HepG2 (cell line): ENCODE measurements at regions not wholly inside any gene's neighbourhood (a gene's known extent, or its start where the extent isn't known, plus 50 kb on each side); places are given as distances from the start of the nearest gene placed in this dataset.

Experiments
- ATAC-seq: fragments of 200-7000 bp; cut with Tn5 transposase; 3 replicates; pipeline ENCODE4 v1.9.1; 2020; ENCODE audit warnings: mild to moderate bottlenecking, moderate library complexity
- BruUV-seq: library from RNA; stranded (reverse); fragments of 400-500 nt; replicated peaks from 2 replicates; lab custom pipeline; 2021; lab: Mats Ljungman, UMichigan
- CTCF ChIA-PET: fragments of 300-600 bp; formaldehyde crosslinking; extraction: SDS; loops from one replicate; lab custom pipeline; 2021; ENCODE audit warnings: low total read pairs, inconsistent platforms, low intra/inter-chr PET ratio; lab: Yijun Ruan, JAX
- POLR2A ChIA-PET: fragments of 350-600 bp; sonication (Branson Sonifier 250); formaldehyde crosslinking; loops from one replicate; lab custom pipeline; 2020; ENCODE audit warnings: antibody characterized with exemption, inconsistent platforms; lab: Yijun Ruan, JAX
- DNase-seq: peaks from one replicate; pipeline ENCODE4 v3.0.0-alpha.2; 2015; ENCODE audit warnings: low spot score
- FAIRE-seq: peaks from 3 replicates; lab custom pipeline; 2011; peaks lifted over from hg19 to GRCh38; lab: Jason Lieb, UNC
- H2AFZ ChIP-seq: one replicate; pipeline ENCODE4 v1.6.1; 2011; ENCODE audit warnings: low read length, inconsistent platforms
- H3K27ac ChIP-seq: fragments of 300-600 bp; 3 replicates; pipeline ENCODE4 v1.8.0; 2011; ENCODE audit warnings: mixed run types, mild to moderate bottlenecking, mixed read lengths, low read length, inconsistent platforms; ENCODE audit not compliant: insufficient read depth; ENCODE audit errors: extremely low read length
- H3K27me3 ChIP-seq, 2 experiments: fragments of 200-600 bp in 1 of 2; 2 replicates in 1 of 2; 3 replicates in 1 of 2; pipeline versions ENCODE4 v1.6.0 to v1.8.0; 2011; ENCODE audit warnings: low read length in 2 of 2, mild to moderate bottlenecking in 2 of 2, moderate library complexity in 2 of 2, inconsistent platforms in 1 of 2; ENCODE audit not compliant: insufficient read depth in 2 of 2, control insufficient read depth in 1 of 2
- H3K36me3 ChIP-seq, 2 experiments: fragments of 200-600 bp in 1 of 2; replicated peaks in 1 of 2; 2 replicates in 1 of 2; 3 replicates in 1 of 2; pipeline versions ENCODE4 v1.5.1 to v1.8.0; 2011; ENCODE audit warnings: low read length in 2 of 2, inconsistent platforms in 1 of 2; ENCODE audit not compliant: insufficient read depth in 2 of 2, control insufficient read depth in 1 of 2
- H3K4me1 ChIP-seq: 2 replicates; pipeline ENCODE4 v1.5.1; 2012; ENCODE audit warnings: low read length, inconsistent platforms; ENCODE audit not compliant: insufficient read depth
- H3K4me2 ChIP-seq: 2 replicates; pipeline ENCODE4 v1.6.0; 2011; ENCODE audit warnings: low read depth, low read length, inconsistent platforms
- H3K4me3 ChIP-seq, 3 experiments: fragments of 200-600 bp in 1 of 3; sonication (generic), shearing (Covaris generic) in 1 of 3; replicated peaks in 1 of 3; 2 replicates each; pipeline ENCODE4 v1.5.1; 2011 to 2016; ENCODE audit warnings: low read length in 3 of 3, inconsistent platforms in 2 of 3, low read depth in 2 of 3, mild to moderate bottlenecking in 2 of 3, control low read depth in 1 of 3, mixed read lengths in 1 of 3; ENCODE audit not compliant: insufficient read depth in 1 of 3
- H3K79me2 ChIP-seq: one replicate; pipeline ENCODE4 v1.6.1; 2011; ENCODE audit warnings: low read length, inconsistent platforms; ENCODE audit not compliant: insufficient read depth
- H3K9ac ChIP-seq: 2 replicates; pipeline ENCODE4 v1.6.0; 2011; ENCODE audit warnings: mild to moderate bottlenecking, low read depth, low read length, inconsistent platforms; ENCODE audit not compliant: insufficient read depth
- H3K9me3 ChIP-seq: 2 replicates; pipeline ENCODE4 v1.5.1; 2012; ENCODE audit warnings: mild to moderate bottlenecking, low read length
- H4K20me1 ChIP-seq: 2 replicates; pipeline ENCODE4 v1.6.0; 2011; ENCODE audit warnings: inconsistent platforms, mild to moderate bottlenecking, low read length, moderate library complexity; ENCODE audit not compliant: insufficient read depth
- ARNT ChIP-seq: fragments of 450-650 bp; IDR thresholded peaks from 2 replicates; pipeline ENCODE4 v1.6.1; 2017
- ELF1 ChIP-seq: sonication (generic); formaldehyde crosslinking; IDR thresholded peaks from 2 replicates; pipeline ENCODE4 v1.4.0; 2020; ENCODE audit warnings: missing genetic modification reagents
- IRF1 ChIP-seq: sonication (generic); formaldehyde crosslinking; IDR thresholded peaks from 2 replicates; pipeline ENCODE4 v1.4.0; 2020; ENCODE audit warnings: low read depth, mild to moderate bottlenecking, missing genetic modification reagents
- MAZ ChIP-seq, 2 experiments: sonication (generic) in 1 of 2; formaldehyde crosslinking in 1 of 2; IDR thresholded peaks; 2 replicates each; pipeline versions ENCODE4 v1.5.0 to v1.6.1; 2012 to 2020; ENCODE audit warnings: low read depth in 2 of 2, mild to moderate bottlenecking in 2 of 2, borderline replicate concordance in 1 of 2, improper control_type of control experiment in 1 of 2, low read length in 1 of 2, missing genetic modification reagents in 1 of 2, moderate library complexity in 1 of 2
- MZF1 ChIP-seq: sonication (generic); formaldehyde crosslinking; IDR thresholded peaks from 2 replicates; pipeline ENCODE4 v1.8.1; 2023; ENCODE audit warnings: mild to moderate bottlenecking, missing genetic modification reagents, borderline replicate concordance
- NCOA1 ChIP-seq: sonication (generic); formaldehyde crosslinking; IDR thresholded peaks from 2 replicates; pipeline ENCODE4 v1.9.0; 2021; ENCODE audit warnings: missing genetic modification reagents
- PCBP2 ChIP-seq: fragments of 200-400 bp; formaldehyde crosslinking; optimal IDR thresholded peaks from 2 replicates; pipeline ENCODE3; 2018; ENCODE audit warnings: low read length, low read depth; ENCODE audit not compliant: poor library complexity, severe bottlenecking
- SMARCC2 ChIP-seq: fragments of 450-650 bp; IDR thresholded peaks from 2 replicates; pipeline ENCODE4 v1.6.1; 2017; ENCODE audit warnings: antibody characterized with exemption, mild to moderate bottlenecking
- SRSF4 ChIP-seq: fragments of 200-400 bp; formaldehyde crosslinking; IDR thresholded peaks from one replicate; pipeline ENCODE4 v1.6.1; 2018; ENCODE audit warnings: mild to moderate bottlenecking, low read depth, low read length, moderate library complexity; ENCODE audit not compliant: poor library complexity, severe bottlenecking
- TEAD3 ChIP-seq: optimal IDR thresholded peaks from 2 replicates; pipeline ENCODE3; 2016; ENCODE audit warnings: borderline replicate concordance
- ZFP1 ChIP-seq: IDR thresholded peaks from 2 replicates; pipeline ENCODE4 v1.6.1; 2016
- ZNF12 ChIP-seq: sonication (generic); formaldehyde crosslinking; IDR thresholded peaks from 2 replicates; pipeline ENCODE4 v1.5.0; 2020; ENCODE audit warnings: missing genetic modification reagents
- ZNF256 ChIP-seq: sonication (generic); formaldehyde crosslinking; conservative IDR thresholded peaks from 2 replicates; pipeline ENCODE4 v1.4.0; 2020; ENCODE audit warnings: missing genetic modification reagents
- ZNF501 ChIP-seq: sonication (generic); formaldehyde crosslinking; IDR thresholded peaks from 2 replicates; pipeline ENCODE4 v1.5.1; 2020; ENCODE audit warnings: mild to moderate bottlenecking, moderate library complexity, missing genetic modification reagents
- ZNF549 ChIP-seq: sonication (generic); formaldehyde crosslinking; IDR thresholded peaks from 2 replicates; pipeline ENCODE4 v1.5.0; 2020; ENCODE audit warnings: missing genetic modification reagents
- WGBS: methylation state at CpG from one replicate; pipeline ENCODE4 v1.1.6; 2017; ENCODE audit warnings: low lambda C conversion rate; 5-methylcytosine and 5-hydroxymethylcytosine counted together
- in situ Hi-C: cut with HindIII; loops from 2 replicates; pipeline ENCODE4 v1.10.0; 2017; ENCODE audit warnings: low pct_unique_long_range_greater_than_20kb; ENCODE audit not compliant: extremely low pct_ligation_motif_present
- intact Hi-C: fragments of 100-400 bp; cut with micrococcal nuclease; formaldehyde crosslinking; loops from one replicate; pipeline ENCODE4 v1.10.0; 2022; ENCODE audit not compliant: unreplicated experiment
- TF ChIP-seq, protein P1 (sequence below): sonication (generic); formaldehyde crosslinking; IDR thresholded peaks from 2 replicates; pipeline ENCODE4 v1.4.0; 2020; ENCODE audit warnings: mild to moderate bottlenecking, missing genetic modification reagents
- TF ChIP-seq, protein P2 (sequence below): sonication (generic); formaldehyde crosslinking; IDR thresholded peaks from 2 replicates; pipeline ENCODE4 v1.4.0; 2020; ENCODE audit warnings: low read depth, missing genetic modification reagents

DNA sequence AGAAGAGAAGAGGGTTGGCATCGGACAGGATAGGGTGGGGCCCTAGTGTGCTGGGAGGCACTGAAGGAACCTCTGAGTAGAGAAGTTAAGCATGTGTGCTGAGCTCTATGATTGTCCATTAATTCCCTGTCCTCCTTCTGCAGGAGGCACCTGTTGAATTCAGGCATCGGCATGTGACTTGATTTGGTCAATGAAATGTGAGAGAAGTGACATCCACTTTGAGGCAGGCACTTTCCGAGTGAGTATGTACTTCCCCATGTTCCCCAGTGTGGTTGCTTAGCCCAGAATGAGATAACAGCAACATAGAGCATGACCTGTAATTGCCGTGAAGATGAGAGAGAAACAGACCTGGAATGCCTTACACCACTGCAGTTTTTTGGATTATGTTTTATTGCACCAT, 224.8 kb downstream of the RPLP1 start (continued):
- TF ChIP-seq, protein P1, sequence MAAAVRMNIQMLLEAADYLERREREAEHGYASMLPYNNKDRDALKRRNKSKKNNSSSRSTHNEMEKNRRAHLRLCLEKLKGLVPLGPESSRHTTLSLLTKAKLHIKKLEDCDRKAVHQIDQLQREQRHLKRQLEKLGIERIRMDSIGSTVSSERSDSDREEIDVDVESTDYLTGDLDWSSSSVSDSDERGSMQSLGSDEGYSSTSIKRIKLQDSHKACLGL (CRISPR knock-in tag), result no peak
- TF ChIP-seq ZNF549 (CRISPR knock-in tag), result no peak
- TF ChIP-seq, all 625 proteins: peak for 0

GRCh38 chr15:69679623-69680228, 227.1 kb downstream of the RPLP1 start:
- Histone ChIP-seq H3K79me2 (no peaks in the 10 kb centered on the region), H3K9me3 (no peaks in the 10 kb centered on the region), H3K4me1 (no peaks in the 10 kb centered on the region), H3K9ac (no peak overlapping the region), H4K20me1 (no peaks in the 10 kb centered on the region; the same call in 1 of the 2 replicates), H3K4me2 (no peak overlapping the region), H3K4me3 (no peak overlapping the region), H3K36me3 (no peaks in the 10 kb centered on the region), H3K27me3 (peaks cover 5 to 28% of the 10 kb centered on the region in 2 experiments; a peak in 4 of 5 replicates), H2AFZ (no peak overlapping the region), H3K27ac (no peak overlapping the region)
- BruUV-seq, result no TSS peak
- TF ChIP-seq ZNF256 (no peak), ZNF12 (CRISPR knock-in tag) (no peak), ZFP1 (no peak), ELF1 (no peak), SRSF4 (no peak), MAZ (IDR thresholded peaks at IDR 0.05; ENCODE audit: borderline replicate concordance, low read depth, low read length) (no peak), MAZ (CRISPR knock-in tag; IDR thresholded peaks at IDR 0.05; ENCODE audit: low read depth) (no peak), SMARCC2 (no peak), ARNT (no peak), NCOA1 (CRISPR knock-in tag) (no peak), PCBP2 (no peak), TEAD3 (CRISPR knock-in tag) (no peak), ZNF501 (no peak), IRF1 (CRISPR knock-in tag) (no peak), MZF1 (CRISPR knock-in tag) (no peak)
- TF ChIP-seq, protein P2, sequence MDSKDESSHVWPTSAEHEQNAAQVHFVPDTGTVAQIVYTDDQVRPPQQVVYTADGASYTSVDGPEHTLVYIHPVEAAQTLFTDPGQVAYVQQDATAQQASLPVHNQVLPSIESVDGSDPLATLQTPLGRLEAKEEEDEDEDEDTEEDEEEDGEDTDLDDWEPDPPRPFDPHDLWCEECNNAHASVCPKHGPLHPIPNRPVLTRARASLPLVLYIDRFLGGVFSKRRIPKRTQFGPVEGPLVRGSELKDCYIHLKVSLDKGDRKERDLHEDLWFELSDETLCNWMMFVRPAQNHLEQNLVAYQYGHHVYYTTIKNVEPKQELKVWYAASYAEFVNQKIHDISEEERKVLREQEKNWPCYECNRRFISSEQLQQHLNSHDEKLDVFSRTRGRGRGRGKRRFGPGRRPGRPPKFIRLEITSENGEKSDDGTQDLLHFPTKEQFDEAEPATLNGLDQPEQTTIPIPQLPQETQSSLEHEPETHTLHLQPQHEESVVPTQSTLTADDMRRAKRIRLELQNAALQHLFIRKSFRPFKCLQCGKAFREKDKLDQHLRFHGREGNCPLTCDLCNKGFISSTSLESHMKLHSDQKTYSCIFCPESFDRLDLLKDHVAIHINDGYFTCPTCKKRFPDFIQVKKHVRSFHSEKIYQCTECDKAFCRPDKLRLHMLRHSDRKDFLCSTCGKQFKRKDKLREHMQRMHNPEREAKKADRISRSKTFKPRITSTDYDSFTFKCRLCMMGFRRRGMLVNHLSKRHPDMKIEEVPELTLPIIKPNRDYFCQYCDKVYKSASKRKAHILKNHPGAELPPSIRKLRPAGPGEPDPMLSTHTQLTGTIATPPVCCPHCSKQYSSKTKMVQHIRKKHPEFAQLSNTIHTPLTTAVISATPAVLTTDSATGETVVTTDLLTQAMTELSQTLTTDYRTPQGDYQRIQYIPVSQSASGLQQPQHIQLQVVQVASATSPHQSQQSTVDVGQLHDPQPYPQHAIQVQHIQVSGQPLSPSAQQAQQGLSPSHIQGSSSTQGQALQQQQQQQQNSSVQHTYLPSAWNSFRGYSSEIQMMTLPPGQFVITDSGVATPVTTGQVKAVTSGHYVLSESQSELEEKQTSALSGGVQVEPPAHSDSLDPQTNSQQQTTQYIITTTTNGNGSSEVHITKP (CRISPR knock-in tag), result no peak
- ATAC-seq (no peak), DNase-seq (no peak), FAIRE-seq (no peak)
- CTCF ChIA-PET, result no interaction called here
- POLR2A ChIA-PET, result no interaction called here
- in situ Hi-C loops, result no loop called here
- intact Hi-C loops, result no loop called here
- 23% methylated on average over 8 of the region's 9 CpGs for WGBS
